ENCODE measurements at regions not wholly inside any gene's neighbourhood (a gene's known extent, or its start where the extent isn't known, plus 50 kb on each side); places are given as distances from the start of the nearest gene placed in this dataset.

GRCh38 chr6:14759976-14760672 lies 485.7 kb upstream of the JARID2 start:
- TF ChIP-seq CTCF (IDR thresholded peaks at IDR 0.05), result no peak
- TF ChIP-seq POLR2A (IDR thresholded peaks at IDR 0.05), result no peak
- TF ChIP-seq POLR2AphosphoS5 (IDR thresholded peaks at IDR 0.05; ENCODE audit: insufficient read depth in 1 of 2, low read depth in 1 of 2), result no peak
